SH-SY5Y (cell line): ENCODE measurements at regions not wholly inside any gene's neighbourhood (a gene's known extent, or its start where the extent isn't known, plus 50 kb on each side); places are given as distances from the start of the nearest gene placed in this dataset.

Source experiments
- GATA2 ChIP-seq: IDR thresholded peaks from 2 replicates; pipeline ENCODE4 v1.6.1; 2011; ENCODE audit warnings: mild to moderate bottlenecking, low read depth, low read length
- GATA3 ChIP-seq: IDR thresholded peaks from 2 replicates; pipeline ENCODE4 v1.6.1; 2011; ENCODE audit warnings: low read depth, mild to moderate bottlenecking, low read length, moderate library complexity

- TF ChIP-seq GATA2 (no peak), GATA3 (no peak)
Observed at GRCh38 chr16:64749346-64749745, 372.5 kb downstream of the CDH11 start.
